ENCODE measurements at regions not wholly inside any gene's neighbourhood (a gene's known extent, or its start where the extent isn't known, plus 50 kb on each side); places are given as distances from the start of the nearest gene placed in this dataset.

- no peak overlapping the region for H4K91ac ChIP-seq (ENCODE audit: insufficient read depth, low read depth, low read length)
- H3K79me1 ChIP-seq (ENCODE audit: low read depth in 1 of 2, low read length in 2 of 2), result no peaks in the 10 kb centered on the region
- no peak for TF ChIP-seq CTCF (conservative IDR thresholded peaks at IDR 0.05; ENCODE audit: low read depth, low read length)
- no peak for TF ChIP-seq MAZ (IDR thresholded peaks at IDR 0.05; ENCODE audit: borderline replicate concordance, low read depth, low read length)
- TF ChIP-seq ELK1 (IDR thresholded peaks at IDR 0.05; ENCODE audit: borderline replicate concordance, low read depth, low read length), result no peak
- no peak for TF ChIP-seq RFX5 (IDR thresholded peaks at IDR 0.05; ENCODE audit: low read depth, low read length)
- no peak for TF ChIP-seq BHLHE40 (IDR thresholded peaks at IDR 0.05; ENCODE audit: low read depth, low read length)
- no peak for TF ChIP-seq MAFK (IDR thresholded peaks at IDR 0.05; ENCODE audit: low read depth, low read length)
- WGBS, 2 experiments (ENCODE audit: extremely low coverage in 2 of 2, insufficient read length in 1 of 2), result no CpG with 5 or more reads among the region's 5 CpGs
- H2AFZ ChIP-seq (replicated peaks; ENCODE audit: low read length, poor library complexity), result no peak overlapping the region
- in situ Hi-C loops (cut with MboI; ENCODE audit: low sequenced_read_pairs), result no loop called here
- no peak overlapping the region for H3K9ac ChIP-seq (ENCODE audit: low read depth, low read length)
- no peak overlapping the region for H2BK15ac ChIP-seq (ENCODE audit: low read depth, low read length)
- no peak overlapping the region for H2AK9ac ChIP-seq (replicated peaks; ENCODE audit: low read depth, low read length, poor library complexity)
- no peak overlapping the region for H3K27ac ChIP-seq (ENCODE audit: insufficient read depth, low read length)
- POLR2A ChIA-PET (ENCODE audit: unreplicated experiment), result no interaction called here
- no peak overlapping the region for H3K4me2 ChIP-seq (ENCODE audit: low read depth, low read length)
- H3K14ac ChIP-seq (replicated peaks; ENCODE audit: low read depth, low read length), result no peak overlapping the region
- H3K4me3 ChIP-seq (ENCODE audit: insufficient read depth, low read depth, low read length), result no peak overlapping the region
- H3K56ac ChIP-seq (ENCODE audit: extremely low read depth, insufficient read depth, low read length), result no peak overlapping the region
- no peak overlapping the region for H2BK5ac ChIP-seq (ENCODE audit: low read depth, low read length, poor library complexity, severe bottlenecking)
- H4K20me1 ChIP-seq (ENCODE audit: insufficient read depth, low read length), result no peaks in the 10 kb centered on the region
- H3K9me3 ChIP-seq (ENCODE audit: control insufficient read depth, insufficient read depth, low read length), result 0 out of 2 replicates have a peak, but pooled peaks cover 1% of the 10 kb centered on the region
- no peaks in the 10 kb centered on the region for H3K36me3 ChIP-seq (ENCODE audit: control insufficient read depth, insufficient read depth, low read length)
- H4K8ac ChIP-seq (ENCODE audit: low read depth in 2 of 2, low read length in 2 of 2), result no peak overlapping the region
- no peak overlapping the region for H4K5ac ChIP-seq (ENCODE audit: low read depth, low read length)
- H3K9me1 ChIP-seq (ENCODE audit: insufficient read depth, low read length), result no peaks in the 10 kb centered on the region
- H2BK20ac ChIP-seq (ENCODE audit: low read depth, low read length), result no peak overlapping the region
- peaks cover 26% of the 10 kb centered on the region for H3K27me3 ChIP-seq (ENCODE audit: control insufficient read depth, insufficient read depth, low read length)
- CTCF ChIA-PET, result no interaction called here
- H2AK5ac ChIP-seq (ENCODE audit: low read depth, low read length), result no peak overlapping the region
- no peak for ATAC-seq (ENCODE audit: low read depth)
- H3K18ac ChIP-seq (ENCODE audit: low read depth, low read length), result no peak overlapping the region
- dilution Hi-C loops (cut with HindIII; ENCODE audit: low sequenced_read_pairs, unreplicated experiment), result no loop called here
- H3K4me1 ChIP-seq (ENCODE audit: control insufficient read depth, insufficient read depth, low read length), result 0 out of 2 replicates have a peak, but pooled peaks cover 2% of the 10 kb centered on the region
- no peak overlapping the region for H3K4ac ChIP-seq (ENCODE audit: low read depth, low read length)
- H2BK120ac ChIP-seq (ENCODE audit: low read depth, low read length), result no peak overlapping the region
- intact Hi-C loops (cut with micrococcal nuclease), result loop anchor here (10.0 kb wide), 1 partner anchor 248 kb away; no protein-coding TSS in a partner anchor
- no peak overlapping the region for H3K23ac ChIP-seq (ENCODE audit: low read depth, low read length)
- no peak for DNase-seq
- BruUV-seq (replicated peaks), result no TSS peak
Measured at GRCh38 chr20:24773168-24773567, 175.9 kb upstream of the CST7 start.
